Trophoblast cell (in vitro differentiated cells and primary cell): ENCODE measurements at regions not wholly inside any gene's neighbourhood (a gene's known extent, or its start where the extent isn't known, plus 50 kb on each side); places are given as distances from the start of the nearest gene placed in this dataset.
A peak's percentile ranks its signal among the peaks of the same experiment; 100 is the strongest.

Experiments used
- DNase-seq, 2 donors: peaks; one replicate each; pipeline ENCODE4 v3.0.0-alpha.2; 2016
- H2AFZ ChIP-seq: 2 replicates; pipeline ENCODE4 v1.6.1; 2013; ENCODE audit warnings: low read length, moderate library complexity, mild to moderate bottlenecking; ENCODE audit not compliant: insufficient read depth, poor library complexity
- H2AK5ac ChIP-seq: 2 replicates; pipeline ENCODE4 v1.6.1; 2013; ENCODE audit warnings: mild to moderate bottlenecking, low read length
- H2BK120ac ChIP-seq: 2 replicates; pipeline ENCODE4 v1.6.1; 2013; ENCODE audit warnings: low read length, mild to moderate bottlenecking, moderate library complexity; ENCODE audit not compliant: insufficient read depth, poor library complexity
- H2BK12ac ChIP-seq: 2 replicates; pipeline ENCODE4 v1.6.1; 2013; ENCODE audit warnings: mild to moderate bottlenecking, low read length, moderate library complexity
- H2BK5ac ChIP-seq: 2 replicates; pipeline ENCODE4 v1.6.1; 2013; ENCODE audit warnings: low read length, low read depth, moderate library complexity, mild to moderate bottlenecking; ENCODE audit not compliant: poor library complexity
- H3K14ac ChIP-seq: 2 replicates; pipeline ENCODE4 v1.6.1; 2013; ENCODE audit warnings: mild to moderate bottlenecking, low read length
- H3K18ac ChIP-seq: 2 replicates; pipeline ENCODE4 v1.6.1; 2013; ENCODE audit warnings: mild to moderate bottlenecking, low read length
- H3K23ac ChIP-seq: 2 replicates; pipeline ENCODE4 v1.6.1; 2013; ENCODE audit warnings: low read length
- H3K27ac ChIP-seq: 2 replicates; pipeline ENCODE4 v1.5.1; 2013; ENCODE audit warnings: low read depth, mild to moderate bottlenecking, inconsistent platforms, low read length, moderate library complexity
- H3K27me3 ChIP-seq: 2 replicates; pipeline ENCODE4 v1.6.1; 2013; ENCODE audit warnings: inconsistent platforms, mild to moderate bottlenecking, low read length, moderate library complexity; ENCODE audit not compliant: insufficient read depth
- H3K36me3 ChIP-seq, 2 experiments: 1 replicate in 1 of 2; 2 replicates in 1 of 2; pipeline ENCODE4 v1.6.1; 2013; ENCODE audit warnings: low read length in 2 of 2, mild to moderate bottlenecking in 2 of 2, moderate library complexity in 1 of 2; ENCODE audit not compliant: insufficient read depth in 2 of 2, control insufficient read depth in 1 of 2
- H3K4ac ChIP-seq: 2 replicates; pipeline ENCODE4 v1.6.1; 2013; ENCODE audit warnings: low read depth, mild to moderate bottlenecking, low read length, moderate library complexity
- H3K4me1 ChIP-seq, 2 experiments: 1 replicate in 1 of 2; 2 replicates in 1 of 2; pipeline ENCODE4 v1.6.1; 2013; ENCODE audit warnings: low read length in 2 of 2, mild to moderate bottlenecking in 2 of 2, moderate library complexity in 1 of 2; ENCODE audit not compliant: insufficient read depth in 2 of 2, control insufficient read depth in 1 of 2
- H3K4me2 ChIP-seq: 2 replicates; pipeline ENCODE4 v1.6.1; 2013; ENCODE audit warnings: inconsistent platforms, mild to moderate bottlenecking, low read length, moderate library complexity
- H3K4me3 ChIP-seq: 2 replicates; pipeline ENCODE4 v1.5.1; 2013; ENCODE audit warnings: mild to moderate bottlenecking, low read depth, low read length, inconsistent platforms
- H3K79me1 ChIP-seq: one replicate; pipeline ENCODE4 v1.6.1; 2013; ENCODE audit warnings: low read length
- H3K79me2 ChIP-seq: 2 replicates; pipeline ENCODE4 v1.6.1; 2013; ENCODE audit warnings: low read length, mild to moderate bottlenecking; ENCODE audit not compliant: control insufficient read depth, insufficient read depth, poor library complexity
- H3K9ac ChIP-seq: 2 replicates; pipeline ENCODE4 v1.6.1; 2013; ENCODE audit warnings: mild to moderate bottlenecking, low read length
- H3K9me3 ChIP-seq: 2 replicates; pipeline ENCODE4 v1.6.1; 2013; ENCODE audit warnings: low read depth, mild to moderate bottlenecking, control low read depth, inconsistent platforms, low read length; ENCODE audit not compliant: insufficient read depth
- H4K12ac ChIP-seq: 2 replicates; pipeline ENCODE4 v1.6.1; 2013; ENCODE audit warnings: low read depth, mild to moderate bottlenecking, low read length, moderate library complexity
- H4K8ac ChIP-seq: 2 replicates; pipeline ENCODE4 v1.6.1; 2013; ENCODE audit warnings: low read depth, mild to moderate bottlenecking, low read length, moderate library complexity
- H4K91ac ChIP-seq: one replicate; pipeline ENCODE4 v1.6.1; 2013; ENCODE audit warnings: low read depth, mild to moderate bottlenecking, low read length, moderate library complexity
- WGBS: extraction: QIAGEN DNeasy Blood & Tissue Kit; methylation state at CpG from one replicate; pipeline ENCODE4 v1.1.7; 2013; ENCODE audit warnings: missing lambda C conversion rate; ENCODE audit not compliant: insufficient read length, insufficient coverage; ENCODE audit errors: extremely low coverage; 5-methylcytosine and 5-hydroxymethylcytosine counted together

- Histone ChIP-seq H3K79me1 (no peaks in the 10 kb centered on the region), H3K9ac (no peak overlapping the region), H3K27ac (no peak overlapping the region), H3K4me3 (no peak overlapping the region), H3K36me3 (no peaks in the 10 kb centered on the region), H3K14ac (no peak overlapping the region), H4K91ac (no peak overlapping the region), H3K79me2 (no peaks in the 10 kb centered on the region), H2AK5ac (no peak overlapping the region), H2AFZ (no peak overlapping the region), H3K4me2 (no peak overlapping the region), H3K27me3 (no peaks in the 10 kb centered on the region), H3K4me1 (no peaks in the 10 kb centered on the region), H4K8ac (no peak overlapping the region), H2BK120ac (no peak overlapping the region), H2BK5ac (no peak overlapping the region), H3K4ac (no peak overlapping the region), H3K23ac (no peak overlapping the region), H3K9me3 (no peaks in the 10 kb centered on the region), H4K12ac (no peak overlapping the region), H3K18ac (no peak overlapping the region), H2BK12ac (no peak overlapping the region)
- no CpG with 5 or more reads among the region's 5 CpGs for WGBS
- no peak for DNase-seq
Measured at GRCh38 chr2:38473333-38474005, 96.4 kb upstream of the ATL2 start.

- no peak overlapping the region for H2BK12ac ChIP-seq
- DNase-seq: no peak
- no peaks in the 10 kb centered on the region for H3K36me3 ChIP-seq
- no peak overlapping the region for H3K4ac ChIP-seq
- no peaks in the 10 kb centered on the region for H3K79me1 ChIP-seq
- no peak overlapping the region for H2BK5ac ChIP-seq
- H3K4me2 ChIP-seq: no peak overlapping the region
- H3K27me3 ChIP-seq: no peaks in the 10 kb centered on the region
- no peak overlapping the region for H4K91ac ChIP-seq
- H3K14ac ChIP-seq: no peak overlapping the region
- no peak overlapping the region for H4K12ac ChIP-seq
- H4K8ac ChIP-seq: no peak overlapping the region
- H3K4me3 ChIP-seq: no peak overlapping the region
- no peak overlapping the region for H2AK5ac ChIP-seq
- no peak overlapping the region for H3K9ac ChIP-seq
- no peak overlapping the region for H3K23ac ChIP-seq
- no peaks in the 10 kb centered on the region for H3K79me2 ChIP-seq
- H2AFZ ChIP-seq: no peak overlapping the region
- no peaks in the 10 kb centered on the region for H3K4me1 ChIP-seq
- H3K18ac ChIP-seq: no peak overlapping the region
- no peak overlapping the region for H3K27ac ChIP-seq
- H3K9me3 ChIP-seq: peaks cover 2% of the 10 kb centered on the region
- no peak overlapping the region for H2BK120ac ChIP-seq
- WGBS: no CpG with 5 or more reads among the region's 3 CpGs
Measured at GRCh38 chr2:38470115-38470514, 93.0 kb upstream of the ATL2 start.

- H3K4ac ChIP-seq: no peak overlapping the region
- no peak overlapping the region for H3K23ac ChIP-seq
- no peak overlapping the region for H2AK5ac ChIP-seq
- H4K12ac ChIP-seq: no peak overlapping the region
- H3K4me1 ChIP-seq: no peaks in the 10 kb centered on the region
- H2BK120ac ChIP-seq: no peak overlapping the region
- no peaks in the 10 kb centered on the region for H3K79me2 ChIP-seq
- H3K79me1 ChIP-seq: no peaks in the 10 kb centered on the region
- no peak overlapping the region for H3K4me3 ChIP-seq
- H3K14ac ChIP-seq: no peak overlapping the region
- H2BK12ac ChIP-seq: no peak overlapping the region
- H3K36me3 ChIP-seq: no peaks in the 10 kb centered on the region
- no peak overlapping the region for H3K27ac ChIP-seq
- H3K18ac ChIP-seq: no peak overlapping the region
- no peak overlapping the region for H4K8ac ChIP-seq
- H3K9ac ChIP-seq: no peak overlapping the region
- no peaks in the 10 kb centered on the region for H3K27me3 ChIP-seq
- no peak overlapping the region for H4K91ac ChIP-seq
- no CpG with 5 or more reads among the region's 3 CpGs for WGBS
- H3K4me2 ChIP-seq: no peak overlapping the region
- H3K9me3 ChIP-seq: peaks cover 2% of the 10 kb centered on the region
- no peak overlapping the region for H2BK5ac ChIP-seq
- DNase-seq: peak in 1 of 2 donors; percentile 39
- no peak overlapping the region for H2AFZ ChIP-seq
Measured at GRCh38 chr2:38467768-38468455, 90.8 kb upstream of the ATL2 start.

GRCh38 chr2:38466876-38467767 is 90.0 kb upstream of the ATL2 start:
- no peaks in the 10 kb centered on the region for H3K79me1 ChIP-seq
- no peaks in the 10 kb centered on the region for H3K36me3 ChIP-seq
- no peak overlapping the region for H3K4me3 ChIP-seq
- no peak overlapping the region for H3K4me2 ChIP-seq
- no peak overlapping the region for H3K14ac ChIP-seq
- H4K91ac ChIP-seq: no peak overlapping the region
- H3K4ac ChIP-seq: no peak overlapping the region
- no peaks in the 10 kb centered on the region for H3K79me2 ChIP-seq
- peaks cover 3% of the 10 kb centered on the region for H3K9me3 ChIP-seq
- no peak overlapping the region for H4K8ac ChIP-seq
- no peak overlapping the region for H3K23ac ChIP-seq
- H3K18ac ChIP-seq: no peak overlapping the region
- no peak overlapping the region for H2BK12ac ChIP-seq
- H2BK5ac ChIP-seq: no peak overlapping the region
- H3K27ac ChIP-seq: no peak overlapping the region
- no peak overlapping the region for H2AK5ac ChIP-seq
- no peak for DNase-seq
- no peak overlapping the region for H4K12ac ChIP-seq
- WGBS: no CpG with 5 or more reads among the region's 11 CpGs
- H3K9ac ChIP-seq: no peak overlapping the region
- H3K4me1 ChIP-seq: peaks cover under 1 to 1% of the 10 kb centered on the region in 2 experiments
- H2BK120ac ChIP-seq: no peak overlapping the region
- H2AFZ ChIP-seq: no peak overlapping the region
- no peaks in the 10 kb centered on the region for H3K27me3 ChIP-seq
